AG09319 (cell line): ENCODE measurements at regions not wholly inside any gene's neighbourhood (a gene's known extent, or its start where the extent isn't known, plus 50 kb on each side); places are given as distances from the start of the nearest gene placed in this dataset.

ENCODE experiments used
- DNase-seq: peaks from one replicate; pipeline ENCODE4 v3.0.0-alpha.2; 2010; ENCODE audit warnings: low read depth; ENCODE audit errors: extremely low read depth
- TF ChIP-seq, protein P1 (sequence below): IDR thresholded peaks from 2 replicates; pipeline ENCODE4 v1.5.1; 2011; ENCODE audit warnings: low read depth, mild to moderate bottlenecking, inconsistent platforms, low read length, moderate library complexity

- no peak for DNase-seq
- TF ChIP-seq, protein P1, sequence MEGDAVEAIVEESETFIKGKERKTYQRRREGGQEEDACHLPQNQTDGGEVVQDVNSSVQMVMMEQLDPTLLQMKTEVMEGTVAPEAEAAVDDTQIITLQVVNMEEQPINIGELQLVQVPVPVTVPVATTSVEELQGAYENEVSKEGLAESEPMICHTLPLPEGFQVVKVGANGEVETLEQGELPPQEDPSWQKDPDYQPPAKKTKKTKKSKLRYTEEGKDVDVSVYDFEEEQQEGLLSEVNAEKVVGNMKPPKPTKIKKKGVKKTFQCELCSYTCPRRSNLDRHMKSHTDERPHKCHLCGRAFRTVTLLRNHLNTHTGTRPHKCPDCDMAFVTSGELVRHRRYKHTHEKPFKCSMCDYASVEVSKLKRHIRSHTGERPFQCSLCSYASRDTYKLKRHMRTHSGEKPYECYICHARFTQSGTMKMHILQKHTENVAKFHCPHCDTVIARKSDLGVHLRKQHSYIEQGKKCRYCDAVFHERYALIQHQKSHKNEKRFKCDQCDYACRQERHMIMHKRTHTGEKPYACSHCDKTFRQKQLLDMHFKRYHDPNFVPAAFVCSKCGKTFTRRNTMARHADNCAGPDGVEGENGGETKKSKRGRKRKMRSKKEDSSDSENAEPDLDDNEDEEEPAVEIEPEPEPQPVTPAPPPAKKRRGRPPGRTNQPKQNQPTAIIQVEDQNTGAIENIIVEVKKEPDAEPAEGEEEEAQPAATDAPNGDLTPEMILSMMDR: no peak
Observed at GRCh38 chr21:16992448-16992847, 520.4 kb upstream of the CXADR start.

DNA sequence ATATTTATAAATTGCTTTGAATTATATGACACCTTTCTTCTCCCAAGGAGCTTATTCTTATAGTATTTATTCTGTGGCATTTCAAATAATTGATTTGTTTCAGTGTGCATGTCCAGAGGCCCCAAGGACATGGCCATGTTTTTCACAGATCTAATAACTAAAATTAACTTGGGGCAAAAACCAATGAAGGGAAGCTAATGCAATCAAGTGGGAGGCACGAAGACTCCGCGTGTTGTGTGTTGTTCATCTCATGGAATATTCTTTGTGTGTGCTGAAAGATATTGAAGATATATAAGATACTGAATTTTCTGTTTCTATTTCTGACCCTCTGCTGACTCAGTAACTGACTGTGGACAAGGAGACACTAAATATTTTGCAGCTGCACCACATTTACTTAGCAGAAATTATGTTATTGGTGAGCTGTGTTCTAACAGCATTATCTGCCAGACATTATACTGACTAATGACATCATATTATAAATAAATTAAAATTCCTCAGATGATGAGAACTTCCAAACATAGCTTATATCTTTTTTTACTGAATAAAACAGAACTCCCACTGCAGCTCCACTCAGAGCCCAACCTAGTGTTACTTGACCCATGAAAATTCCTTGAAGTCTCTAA is 519.3 kb upstream of the CXADR start:
- TF ChIP-seq, protein P1: no peak
- no peak for DNase-seq

DNA sequence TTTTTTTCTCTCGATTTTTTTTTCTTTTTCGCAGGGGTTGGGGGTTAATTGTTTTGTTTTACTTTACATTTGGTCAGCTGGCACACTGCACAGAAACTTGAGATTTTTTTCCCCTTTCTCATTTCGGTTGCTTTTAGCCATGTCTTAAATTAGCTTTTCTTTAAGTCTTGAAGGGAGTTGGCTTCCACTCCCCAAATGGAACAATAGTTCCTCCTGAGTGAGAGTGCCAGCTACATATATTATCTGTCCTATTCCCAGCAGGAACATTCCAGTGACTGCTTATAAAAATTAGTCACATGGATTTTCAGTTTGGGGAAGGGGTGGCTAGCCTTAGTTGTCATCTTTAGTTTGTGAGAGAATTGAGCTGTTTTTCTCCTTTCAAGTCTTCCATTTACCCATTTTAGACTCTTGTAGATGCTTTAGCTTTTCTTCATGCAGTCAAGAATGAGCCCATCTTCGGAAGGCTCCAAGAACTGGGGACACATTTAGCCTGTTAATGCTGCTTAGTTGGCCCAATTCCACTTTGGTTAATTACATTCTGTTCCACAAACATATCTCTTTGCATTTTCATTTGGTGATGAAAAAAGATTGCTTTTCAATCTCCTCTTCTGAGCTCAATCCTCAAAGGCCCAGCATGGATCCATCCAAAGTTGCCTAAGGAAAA is 510.1 kb upstream of the CXADR start:
- TF ChIP-seq, protein P1: no peak
- DNase-seq: no peak

DNA sequence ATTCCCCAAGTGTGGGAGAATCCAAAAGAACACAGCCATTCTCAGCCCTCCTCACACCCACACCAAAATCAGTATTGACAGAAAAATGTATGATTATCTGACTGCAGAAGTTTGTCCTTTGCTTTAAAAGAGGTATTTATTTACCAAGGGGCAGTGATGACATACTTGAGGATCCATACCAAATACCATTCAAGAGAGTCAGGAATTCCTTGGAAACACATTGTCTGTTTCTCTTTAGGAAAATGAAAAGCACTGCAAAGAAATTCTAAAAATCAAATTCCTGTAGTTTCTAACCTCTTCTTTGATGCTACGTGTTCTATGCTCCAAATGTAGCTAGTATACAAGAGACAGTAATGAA is 509.6 kb upstream of the CXADR start:
- TF ChIP-seq, protein P1: no peak
- DNase-seq: peak; percentile 19

GRCh38 chr21:17003763-17004373 is 509.0 kb upstream of the CXADR start:
- no peak for DNase-seq

GRCh38 chr21:17032141-17032655 is 480.6 kb upstream of the CXADR start:
- no peak for DNase-seq
- TF ChIP-seq, protein P1: no peak

More at GRCh38 chr21:17003763-17004373, 509.0 kb upstream of the CXADR start:
- TF ChIP-seq, protein P1: no peak

DNA sequence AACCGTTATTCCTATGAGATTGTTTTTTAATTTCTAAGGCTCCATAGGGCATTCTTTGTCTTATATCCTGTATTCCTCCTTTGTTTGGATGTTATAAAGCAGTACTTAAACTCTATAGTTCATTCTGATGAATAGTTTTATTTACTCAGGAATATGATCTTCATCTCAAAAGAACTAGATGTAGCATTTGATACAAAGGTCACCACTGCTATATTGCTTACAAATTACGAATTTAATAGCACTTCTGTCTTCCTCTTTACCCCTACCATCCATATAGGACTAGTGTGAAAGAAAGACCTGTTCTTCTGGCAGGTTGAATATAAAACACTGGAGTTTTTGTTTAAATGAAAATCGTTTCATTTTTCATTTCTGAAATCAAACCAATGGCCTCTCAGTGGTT is 468.1 kb upstream of the CXADR start:
- DNase-seq: no peak

More for the DNA sequence above, 468.1 kb upstream of the CXADR start:
- TF ChIP-seq, protein P1: no peak
